Ishikawa (cell line): ENCODE measurements at regions not wholly inside any gene's neighbourhood (a gene's known extent, or its start where the extent isn't known, plus 50 kb on each side); places are given as distances from the start of the nearest gene placed in this dataset.

Experiments
- EGR1 ChIP-seq: IDR thresholded peaks from 2 replicates; pipeline ENCODE4 v1.6.1; 2012
- EP300 ChIP-seq: IDR thresholded peaks from 2 replicates; pipeline ENCODE4 v1.6.1; 2012; ENCODE audit warnings: borderline replicate concordance
- RAD21 ChIP-seq: IDR thresholded peaks from 2 replicates; pipeline ENCODE4 v1.6.1; 2012; ENCODE audit warnings: low read depth
- TEAD4 ChIP-seq: IDR thresholded peaks from 2 replicates; pipeline ENCODE4 v1.6.1; 2012

DNA sequence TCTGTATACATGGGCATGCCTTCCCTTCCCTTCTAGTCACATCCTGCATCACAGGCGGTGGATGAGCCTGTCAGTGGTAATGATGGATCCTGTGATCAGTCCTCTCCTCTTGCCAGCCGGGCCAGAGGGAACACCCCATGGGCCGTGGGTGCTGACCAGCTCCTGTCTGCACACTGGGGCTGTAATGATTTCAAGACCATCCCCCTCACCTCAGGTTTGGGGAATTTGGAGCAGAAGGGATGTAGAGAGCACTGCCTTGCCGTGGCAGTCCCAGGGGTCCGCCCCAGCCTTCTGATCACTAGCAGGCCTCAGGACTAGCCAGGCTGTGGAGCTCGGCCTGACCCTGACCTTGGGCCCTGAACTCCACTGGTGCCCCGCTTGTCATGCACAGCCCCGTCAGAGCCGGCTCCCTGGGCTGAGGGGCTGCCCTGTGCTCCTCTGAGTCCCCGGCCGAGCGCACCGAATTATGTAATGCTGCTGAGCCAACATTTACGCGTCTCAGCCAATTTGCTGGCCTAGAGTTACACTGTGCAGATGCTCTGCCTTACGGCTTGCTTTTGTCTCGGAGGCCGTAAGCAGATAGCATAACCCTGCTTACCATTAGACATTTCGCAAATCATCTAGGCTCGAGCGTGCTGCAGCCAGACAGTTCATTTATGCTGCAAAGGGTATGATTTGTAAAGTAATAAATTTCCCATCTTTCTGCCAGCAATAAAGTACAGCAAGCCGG, 155.3 kb downstream of the MACROH2A1 start:
- TF ChIP-seq RAD21 (no peak), EP300 (no peak), EGR1 (no peak), TEAD4 (no peak)
